WTC11 (cell line): ENCODE measurements at regions not wholly inside any gene's neighbourhood (a gene's known extent, or its start where the extent isn't known, plus 50 kb on each side); places are given as distances from the start of the nearest gene placed in this dataset.

ENCODE experiments used
- CBFB ChIP-seq: sonication (generic); formaldehyde crosslinking; IDR thresholded peaks from 2 replicates; pipeline ENCODE4 v1.8.1; 2022; ENCODE audit warnings: mild to moderate bottlenecking, low read depth, missing genetic modification reagents
- CREB1 ChIP-seq: sonication (generic); formaldehyde crosslinking; IDR thresholded peaks from 2 replicates; pipeline ENCODE4 v1.8.0; 2023; ENCODE audit warnings: mild to moderate bottlenecking, missing genetic modification reagents
- CREM ChIP-seq: sonication (generic); formaldehyde crosslinking; IDR thresholded peaks from 2 replicates; pipeline ENCODE4 v1.8.1; 2022; ENCODE audit warnings: mild to moderate bottlenecking, missing genetic modification reagents, moderate library complexity
- CTCF ChIP-seq: fragments of 200-600 bp; IDR thresholded peaks from 2 replicates; pipeline ENCODE4 v1.8.0; 2022; ENCODE audit warnings: antibody characterized with exemption
- FOXP4 ChIP-seq: sonication (generic); formaldehyde crosslinking; IDR thresholded peaks from 2 replicates; pipeline ENCODE4 v1.8.0; 2022; ENCODE audit warnings: mild to moderate bottlenecking, missing genetic modification reagents
- KAT7 ChIP-seq: sonication (generic); formaldehyde crosslinking; IDR thresholded peaks from 2 replicates; pipeline ENCODE4 v1.8.1; 2023; ENCODE audit warnings: missing genetic modification reagents, mild to moderate bottlenecking, borderline replicate concordance
- NFATC4 ChIP-seq: fragments of 250-450 bp; sonication (Bioruptor Pico); IDR thresholded peaks from 2 replicates; pipeline ENCODE4 v1.9.0; 2021; ENCODE audit warnings: mild to moderate bottlenecking
- SOX15 ChIP-seq: fragments of 250-450 bp; sonication (Bioruptor Pico); IDR thresholded peaks from 2 replicates; pipeline ENCODE4 v1.9.0; 2021; ENCODE audit warnings: mild to moderate bottlenecking
- TCF7 ChIP-seq: sonication (generic); formaldehyde crosslinking; IDR thresholded peaks from 2 replicates; pipeline ENCODE4 v1.8.0; 2022; ENCODE audit warnings: mild to moderate bottlenecking, low read depth, missing genetic modification reagents, moderate library complexity
- TF ChIP-seq, protein P1 (sequence below): sonication (generic); formaldehyde crosslinking; IDR thresholded peaks from 2 replicates; pipeline ENCODE4 v1.8.1; 2023; ENCODE audit warnings: mild to moderate bottlenecking, missing genetic modification reagents
- TF ChIP-seq, protein P2 (sequence below): sonication (generic); formaldehyde crosslinking; IDR thresholded peaks from 2 replicates; pipeline ENCODE4 v1.8.0; 2022; ENCODE audit warnings: mild to moderate bottlenecking, missing genetic modification reagents

DNA sequence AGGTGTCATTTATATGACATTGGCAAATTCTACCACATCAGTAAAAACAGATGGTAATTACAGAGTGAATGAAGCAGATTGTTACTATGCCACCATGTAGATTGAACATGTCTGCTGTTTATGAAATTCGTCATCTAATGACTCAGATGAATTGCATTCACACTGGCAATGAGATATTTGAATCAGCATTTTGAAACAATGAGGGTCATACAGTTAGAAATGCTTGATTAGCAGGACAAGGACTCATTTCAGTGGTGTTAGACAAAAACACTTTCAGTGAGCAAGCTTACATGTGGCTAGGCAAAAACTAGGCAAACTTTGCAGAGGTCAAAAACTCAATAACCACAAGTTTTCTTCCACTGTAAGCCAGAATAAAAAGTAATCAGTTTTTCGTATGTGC is 1165.0 kb downstream of the SLITRK1 start:
- TF ChIP-seq, protein P1, sequence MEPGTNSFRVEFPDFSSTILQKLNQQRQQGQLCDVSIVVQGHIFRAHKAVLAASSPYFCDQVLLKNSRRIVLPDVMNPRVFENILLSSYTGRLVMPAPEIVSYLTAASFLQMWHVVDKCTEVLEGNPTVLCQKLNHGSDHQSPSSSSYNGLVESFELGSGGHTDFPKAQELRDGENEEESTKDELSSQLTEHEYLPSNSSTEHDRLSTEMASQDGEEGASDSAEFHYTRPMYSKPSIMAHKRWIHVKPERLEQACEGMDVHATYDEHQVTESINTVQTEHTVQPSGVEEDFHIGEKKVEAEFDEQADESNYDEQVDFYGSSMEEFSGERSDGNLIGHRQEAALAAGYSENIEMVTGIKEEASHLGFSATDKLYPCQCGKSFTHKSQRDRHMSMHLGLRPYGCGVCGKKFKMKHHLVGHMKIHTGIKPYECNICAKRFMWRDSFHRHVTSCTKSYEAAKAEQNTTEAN (CRISPR knock-in tag) = no peak
- TF ChIP-seq, protein P2, sequence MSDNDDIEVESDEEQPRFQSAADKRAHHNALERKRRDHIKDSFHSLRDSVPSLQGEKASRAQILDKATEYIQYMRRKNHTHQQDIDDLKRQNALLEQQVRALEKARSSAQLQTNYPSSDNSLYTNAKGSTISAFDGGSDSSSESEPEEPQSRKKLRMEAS (CRISPR knock-in tag) = no peak
- no peak for TF ChIP-seq SOX15 (CRISPR knock-in tag)
- no peak for TF ChIP-seq CTCF
- no peak for TF ChIP-seq CREB1
- TF ChIP-seq KAT7 (CRISPR knock-in tag) = no peak
- TF ChIP-seq NFATC4 (CRISPR knock-in tag) = no peak
- TF ChIP-seq CREM (CRISPR knock-in tag) = no peak
- no peak for TF ChIP-seq FOXP4 (CRISPR knock-in tag)
- no peak for TF ChIP-seq TCF7 (CRISPR knock-in tag)
- TF ChIP-seq CBFB (CRISPR knock-in tag) = no peak
